ENCODE measurements at regions not wholly inside any gene's neighbourhood (a gene's known extent, or its start where the extent isn't known, plus 50 kb on each side); places are given as distances from the start of the nearest gene placed in this dataset.

GRCh38 chr6:125471667-125472066, 169.9 kb upstream of the HDDC2 start:
- TF ChIP-seq, protein P1, sequence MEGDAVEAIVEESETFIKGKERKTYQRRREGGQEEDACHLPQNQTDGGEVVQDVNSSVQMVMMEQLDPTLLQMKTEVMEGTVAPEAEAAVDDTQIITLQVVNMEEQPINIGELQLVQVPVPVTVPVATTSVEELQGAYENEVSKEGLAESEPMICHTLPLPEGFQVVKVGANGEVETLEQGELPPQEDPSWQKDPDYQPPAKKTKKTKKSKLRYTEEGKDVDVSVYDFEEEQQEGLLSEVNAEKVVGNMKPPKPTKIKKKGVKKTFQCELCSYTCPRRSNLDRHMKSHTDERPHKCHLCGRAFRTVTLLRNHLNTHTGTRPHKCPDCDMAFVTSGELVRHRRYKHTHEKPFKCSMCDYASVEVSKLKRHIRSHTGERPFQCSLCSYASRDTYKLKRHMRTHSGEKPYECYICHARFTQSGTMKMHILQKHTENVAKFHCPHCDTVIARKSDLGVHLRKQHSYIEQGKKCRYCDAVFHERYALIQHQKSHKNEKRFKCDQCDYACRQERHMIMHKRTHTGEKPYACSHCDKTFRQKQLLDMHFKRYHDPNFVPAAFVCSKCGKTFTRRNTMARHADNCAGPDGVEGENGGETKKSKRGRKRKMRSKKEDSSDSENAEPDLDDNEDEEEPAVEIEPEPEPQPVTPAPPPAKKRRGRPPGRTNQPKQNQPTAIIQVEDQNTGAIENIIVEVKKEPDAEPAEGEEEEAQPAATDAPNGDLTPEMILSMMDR (IDR thresholded peaks at IDR 0.05; ENCODE audit: low read length) = no peak
- no peak for TF ChIP-seq EZH2 (IDR thresholded peaks at IDR 0.05; ENCODE audit: borderline replicate concordance, low read length)

All from OCI-LY1 (cell line).